CD4-positive, CD25-positive, alpha-beta regulatory T cell (primary cell): ENCODE measurements at regions not wholly inside any gene's neighbourhood (a gene's known extent, or its start where the extent isn't known, plus 50 kb on each side); places are given as distances from the start of the nearest gene placed in this dataset.

Experiments used
- ATAC-seq, 2 donors: fragments of 150-1000 bp; cut with Tn5 transposase; one replicate each; pipeline ENCODE4 v1.10.0; 2021; ENCODE audit warnings: low read depth in 2 of 2, moderate number of reproducible peaks in 2 of 2, moderate library complexity in 1 of 2
- DNase-seq, 3 donors: peaks; one replicate each; pipeline versions ENCODE4 v3.0.0 to v3.0.0-alpha.2; 2012 to 2022; ENCODE audit warnings: mixed read lengths in 1 of 3
- H3K27ac ChIP-seq: one replicate; pipeline ENCODE4 v1.7.0; 2013; ENCODE audit warnings: mild to moderate bottlenecking, low read length; ENCODE audit not compliant: insufficient read depth, poor library complexity, severe bottlenecking
- H3K27me3 ChIP-seq: one replicate; pipeline ENCODE4 v1.7.0; 2013; ENCODE audit warnings: low read length; ENCODE audit not compliant: control insufficient read depth, insufficient read depth
- H3K36me3 ChIP-seq: one replicate; pipeline ENCODE4 v1.7.0; 2013; ENCODE audit warnings: mild to moderate bottlenecking, low read length, moderate library complexity; ENCODE audit not compliant: control insufficient read depth, insufficient read depth
- H3K4me1 ChIP-seq: 2 replicates; pipeline ENCODE4 v1.7.0; 2013; ENCODE audit warnings: mild to moderate bottlenecking, low read length; ENCODE audit not compliant: insufficient read depth, control insufficient read depth, poor library complexity, severe bottlenecking
- H3K4me3 ChIP-seq: one replicate; pipeline ENCODE4 v1.7.0; 2013; ENCODE audit warnings: low read depth, mild to moderate bottlenecking, low read length, moderate library complexity
- H3K9me3 ChIP-seq, 2 experiments: 1 replicate in 1 of 2; 2 replicates in 1 of 2; pipeline ENCODE4 v1.7.0; 2013; ENCODE audit warnings: low read length in 2 of 2, mild to moderate bottlenecking in 1 of 2, moderate library complexity in 1 of 2; ENCODE audit not compliant: control insufficient read depth in 2 of 2
- H3K27ac Mint-ChIP-seq, 3 donors: one replicate each; pipeline ENCODE4 v1.8.0; 2020 to 2022; ENCODE audit warnings: mild to moderate bottlenecking in 3 of 3, mixed read lengths in 3 of 3, moderate library complexity in 2 of 3
- H3K27me3 Mint-ChIP-seq: one replicate; pipeline ENCODE4 v1.8.0; 2022; ENCODE audit warnings: mild to moderate bottlenecking, mixed read lengths
- H3K36me3 Mint-ChIP-seq: one replicate; pipeline ENCODE4 v1.8.0; 2020; ENCODE audit warnings: mixed read lengths
- H3K4me1 Mint-ChIP-seq, 4 donors: one replicate each; pipeline ENCODE4 v1.8.0; 2020 to 2022; ENCODE audit warnings: mixed read lengths in 4 of 4, mild to moderate bottlenecking in 1 of 4
- H3K4me3 Mint-ChIP-seq, 4 donors: one replicate each; pipeline ENCODE4 v1.8.0; 2020 to 2022; ENCODE audit warnings: mild to moderate bottlenecking in 4 of 4, mixed read lengths in 4 of 4, moderate library complexity in 3 of 4
- H3K9me3 Mint-ChIP-seq, 7 donors: one replicate each; pipeline ENCODE4 v1.8.0; 2020 to 2022; ENCODE audit warnings: mixed read lengths in 7 of 7, mild to moderate bottlenecking in 3 of 7, moderate library complexity in 2 of 7

DNA sequence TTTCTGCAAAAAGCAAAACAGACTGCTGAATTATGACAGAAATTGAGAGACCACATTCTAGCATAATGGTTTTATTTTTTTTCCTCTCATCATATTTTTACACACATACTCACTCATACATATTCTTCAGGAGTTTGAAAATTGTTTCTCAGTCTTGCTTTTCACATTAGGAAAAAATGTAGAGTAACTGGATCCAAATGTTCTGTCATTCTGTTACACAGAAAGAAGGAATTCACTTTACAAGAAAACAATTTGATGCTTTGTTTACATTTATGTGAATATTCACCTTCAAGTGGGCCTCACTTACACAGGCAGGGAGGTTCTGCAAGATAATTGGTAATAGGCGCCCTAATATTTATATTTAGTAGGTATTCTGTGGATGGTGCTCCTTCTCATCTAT is 82.0 kb downstream of the ARL4A start:
- Mint-ChIP-seq H3K27ac (no peak overlapping the region), H3K4me1 (no peaks in the 10 kb centered on the region), H3K9me3 (peaks cover 0 to 2% (median 0%) of the 10 kb centered on the region in 7 donors), H3K4me3 (no peak overlapping the region), H3K36me3 (no peaks in the 10 kb centered on the region), H3K27me3 (peaks cover 4% of the 10 kb centered on the region)
- H3K4me1 ChIP-seq, result no peaks in the 10 kb centered on the region
- H3K36me3 ChIP-seq, result no peaks in the 10 kb centered on the region
- H3K9me3 ChIP-seq, result no peaks in the 10 kb centered on the region
- ATAC-seq (no peak), DNase-seq (no peak)
- H3K27me3 ChIP-seq, result no peaks in the 10 kb centered on the region
- no peak overlapping the region for H3K4me3 ChIP-seq
- H3K27ac ChIP-seq, result no peak overlapping the region

DNA sequence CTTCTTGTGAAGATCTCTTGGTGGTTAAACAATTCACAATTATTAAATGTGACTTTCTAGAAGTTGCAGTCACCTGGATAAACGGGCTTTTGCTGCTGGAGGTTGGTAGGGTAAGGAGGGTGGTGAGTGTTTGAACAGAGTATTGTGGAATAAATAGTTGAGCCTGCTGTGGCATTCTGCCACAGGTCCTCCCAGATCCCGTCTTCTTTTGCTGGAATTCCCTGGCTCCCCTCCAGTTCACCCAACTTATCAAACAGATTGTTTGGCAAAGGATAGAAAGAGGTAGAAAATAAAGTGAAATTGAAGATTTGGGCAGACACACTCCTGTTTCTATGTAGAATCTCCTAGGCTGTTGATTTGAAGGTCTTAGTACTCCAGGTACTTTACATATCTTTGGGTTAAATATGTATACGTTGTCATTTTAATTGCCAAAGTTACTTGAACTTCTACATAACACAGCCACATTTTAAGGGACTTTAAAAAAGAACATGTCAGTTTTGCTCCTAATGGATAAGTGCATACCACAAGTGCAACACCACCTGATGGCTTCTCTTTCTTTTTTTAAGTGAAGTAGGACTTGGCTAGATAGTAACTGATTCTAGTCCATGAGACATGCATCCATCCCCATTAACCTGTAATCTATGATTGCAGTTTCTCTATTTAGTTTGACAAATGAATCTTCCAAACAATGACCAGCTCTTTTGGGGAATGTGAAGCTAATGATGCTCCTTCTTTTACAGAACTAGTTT is 83.0 kb downstream of the ARL4A start:
- H3K4me3 Mint-ChIP-seq, result no peak overlapping the region

DNA sequence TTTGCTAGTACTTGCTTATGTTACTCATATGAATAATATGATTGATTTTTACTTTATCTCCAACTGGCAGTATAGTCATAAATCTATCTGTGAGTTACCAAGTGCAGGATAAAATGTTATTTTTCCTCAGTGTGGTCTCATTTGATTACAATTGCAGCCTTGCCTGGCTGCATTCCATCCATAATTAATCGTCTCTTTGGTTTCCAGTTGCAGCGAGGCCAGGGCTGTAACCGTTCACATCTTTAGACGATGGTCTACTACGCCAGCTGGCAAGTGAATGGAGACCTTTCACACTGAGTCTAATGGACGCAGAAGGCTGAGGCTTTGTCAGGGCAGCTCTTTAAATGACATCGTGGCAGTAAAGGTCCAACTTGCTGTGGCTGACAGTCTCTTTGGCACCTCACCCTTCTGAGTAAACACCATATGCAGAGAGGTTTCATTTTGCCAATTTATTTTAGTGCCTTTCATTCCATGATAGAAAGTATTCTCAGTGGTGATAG is 84.0 kb downstream of the ARL4A start:
- H3K27me3 Mint-ChIP-seq, result peaks cover 4% of the 10 kb centered on the region
- no peaks in the 10 kb centered on the region for H3K4me1 Mint-ChIP-seq
- no peak for ATAC-seq
- no peaks in the 10 kb centered on the region for H3K9me3 ChIP-seq
- H3K27ac Mint-ChIP-seq, result no peak overlapping the region
- H3K27ac ChIP-seq, result no peak overlapping the region
- H3K4me1 ChIP-seq, result no peaks in the 10 kb centered on the region
- no peaks in the 10 kb centered on the region for H3K36me3 ChIP-seq
- H3K9me3 Mint-ChIP-seq, result peaks cover 0 to 2% (median 0%) of the 10 kb centered on the region in 7 donors
- H3K4me3 ChIP-seq, result no peak overlapping the region
- no peaks in the 10 kb centered on the region for H3K27me3 ChIP-seq
- H3K4me3 Mint-ChIP-seq, result no peak overlapping the region
- H3K36me3 Mint-ChIP-seq, result no peaks in the 10 kb centered on the region
- DNase-seq, result no peak

More for the DNA sequence above, 83.0 kb downstream of the ARL4A start:
- H3K9me3 ChIP-seq, result no peaks in the 10 kb centered on the region
- Mint-ChIP-seq H3K36me3 (no peaks in the 10 kb centered on the region), H3K27me3 (peaks cover 4% of the 10 kb centered on the region), H3K9me3 (peaks cover 0 to 2% (median 0%) of the 10 kb centered on the region in 7 donors), H3K27ac (no peak overlapping the region), H3K4me1 (no peaks in the 10 kb centered on the region)
- no peak for ATAC-seq
- H3K4me3 ChIP-seq, result no peak overlapping the region
- H3K36me3 ChIP-seq, result no peaks in the 10 kb centered on the region
- H3K27me3 ChIP-seq, result no peaks in the 10 kb centered on the region
- no peak overlapping the region for H3K27ac ChIP-seq
- H3K4me1 ChIP-seq, result no peaks in the 10 kb centered on the region
- DNase-seq, result no peak

DNA sequence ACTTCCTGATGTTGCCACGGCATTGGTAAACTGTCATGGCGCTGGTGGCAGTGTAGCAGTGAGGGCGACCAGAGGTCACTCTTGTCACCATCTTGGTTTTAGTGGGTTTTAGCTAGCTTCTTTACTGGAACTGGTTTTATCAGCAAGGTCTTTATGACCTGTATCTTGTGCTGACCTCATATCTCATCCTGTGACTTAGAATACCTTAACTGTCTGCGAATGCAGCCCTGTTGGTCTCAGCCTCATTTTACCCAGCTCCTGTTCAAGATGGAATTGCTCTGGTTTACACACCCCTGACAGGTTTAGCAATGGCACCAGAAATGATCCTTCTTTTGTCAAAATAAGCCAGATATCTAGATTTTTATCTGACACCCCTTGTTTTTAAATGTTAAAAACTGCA is 85.3 kb downstream of the ARL4A start:
- H3K4me1 ChIP-seq, result no peaks in the 10 kb centered on the region
- no peaks in the 10 kb centered on the region for H3K36me3 ChIP-seq
- no peaks in the 10 kb centered on the region for H3K27me3 ChIP-seq
- H3K4me3 ChIP-seq, result no peak overlapping the region
- no peak for ATAC-seq
- Mint-ChIP-seq H3K27me3 (peaks cover 4% of the 10 kb centered on the region), H3K9me3 (no peaks in the 10 kb centered on the region), H3K27ac (no peak overlapping the region), H3K4me3 (no peak overlapping the region), H3K36me3 (no peaks in the 10 kb centered on the region), H3K4me1 (no peaks in the 10 kb centered on the region)
- H3K27ac ChIP-seq, result no peak overlapping the region
- H3K9me3 ChIP-seq, result no peaks in the 10 kb centered on the region
- no peak for DNase-seq

DNA sequence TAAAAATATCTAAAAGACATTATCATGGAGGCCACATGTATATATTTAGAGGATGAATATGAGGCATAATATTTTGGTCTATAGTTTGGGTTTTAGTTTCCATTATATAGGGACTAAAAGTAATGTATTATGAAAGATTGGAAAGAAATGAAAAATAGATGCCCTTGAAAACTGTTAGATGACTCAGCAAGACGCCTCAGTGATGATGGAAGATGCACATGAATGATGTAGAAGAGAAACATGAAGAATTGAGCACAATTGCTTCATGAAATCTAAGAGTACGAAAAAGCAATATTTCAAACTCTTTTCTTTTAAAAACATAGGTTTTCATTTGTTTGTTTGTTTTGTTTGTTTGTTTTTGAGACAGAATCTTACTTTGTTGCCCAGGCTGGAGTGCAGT is 89.8 kb downstream of the ARL4A start:
- no peaks in the 10 kb centered on the region for H3K27me3 Mint-ChIP-seq
- Histone ChIP-seq H3K27me3 (no peaks in the 10 kb centered on the region), H3K36me3 (no peaks in the 10 kb centered on the region), H3K9me3 (no peaks in the 10 kb centered on the region), H3K27ac (no peak overlapping the region), H3K4me3 (no peak overlapping the region), H3K4me1 (no peaks in the 10 kb centered on the region)
- no peak for DNase-seq
- no peak for ATAC-seq
- H3K4me1 Mint-ChIP-seq, result no peaks in the 10 kb centered on the region
- H3K27ac Mint-ChIP-seq, result no peak overlapping the region
- H3K36me3 Mint-ChIP-seq, result no peaks in the 10 kb centered on the region
- H3K4me3 Mint-ChIP-seq, result no peak overlapping the region
- H3K9me3 Mint-ChIP-seq, result peaks cover 0 to 1% (median 0%) of the 10 kb centered on the region in 7 donors

GRCh38 chr7:12779947-12780346 is 92.5 kb downstream of the ARL4A start:
- no peaks in the 10 kb centered on the region for H3K9me3 ChIP-seq
- Mint-ChIP-seq H3K4me1 (no peaks in the 10 kb centered on the region), H3K9me3 (peaks cover 0 to 1% (median 0%) of the 10 kb centered on the region in 7 donors), H3K27me3 (no peaks in the 10 kb centered on the region), H3K36me3 (no peaks in the 10 kb centered on the region), H3K4me3 (no peak overlapping the region), H3K27ac (no peak overlapping the region)
- DNase-seq, result no peak
- no peak overlapping the region for H3K27ac ChIP-seq
- no peak overlapping the region for H3K4me3 ChIP-seq
- no peaks in the 10 kb centered on the region for H3K4me1 ChIP-seq
- no peaks in the 10 kb centered on the region for H3K36me3 ChIP-seq
- H3K27me3 ChIP-seq, result no peaks in the 10 kb centered on the region
- no peak for ATAC-seq

- Histone ChIP-seq H3K27ac (no peak overlapping the region), H3K27me3 (no peaks in the 10 kb centered on the region), H3K4me3 (no peak overlapping the region), H3K36me3 (no peaks in the 10 kb centered on the region), H3K4me1 (no peaks in the 10 kb centered on the region), H3K9me3 (no peaks in the 10 kb centered on the region)
- no peaks in the 10 kb centered on the region for H3K4me1 Mint-ChIP-seq
- H3K9me3 Mint-ChIP-seq, result peaks cover 0 to 1% (median 0%) of the 10 kb centered on the region in 7 donors
- ATAC-seq, result no peak
- H3K27me3 Mint-ChIP-seq, result no peaks in the 10 kb centered on the region
- DNase-seq, result no peak
- H3K36me3 Mint-ChIP-seq, result no peaks in the 10 kb centered on the region
- H3K27ac Mint-ChIP-seq, result no peak overlapping the region
- no peak overlapping the region for H3K4me3 Mint-ChIP-seq
Observed at GRCh38 chr7:12783421-12784095, 96.1 kb downstream of the ARL4A start.

DNA sequence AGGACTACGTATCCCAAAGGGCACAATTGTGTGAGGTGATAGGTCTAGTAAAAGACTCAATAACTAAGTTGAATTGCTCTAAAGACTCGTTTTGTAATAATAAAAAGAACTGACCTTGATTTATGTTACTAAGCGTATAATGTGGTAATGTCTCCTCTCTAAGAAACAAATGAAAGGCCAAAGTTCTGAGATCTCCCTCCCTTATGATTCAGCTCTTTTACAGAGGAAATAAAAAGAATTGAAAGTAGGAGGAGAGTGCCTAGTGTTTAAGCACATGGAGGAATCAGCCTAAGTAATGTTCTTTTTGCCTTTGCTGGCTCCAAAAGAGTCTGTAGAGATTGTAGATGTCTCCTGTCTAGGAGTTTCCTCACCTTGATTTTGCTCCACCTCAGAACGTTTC is 98.0 kb downstream of the ARL4A start:
- DNase-seq, result no peak
- H3K4me3 ChIP-seq, result no peak overlapping the region
- no peaks in the 10 kb centered on the region for H3K4me1 ChIP-seq
- no peaks in the 10 kb centered on the region for H3K4me1 Mint-ChIP-seq
- no peaks in the 10 kb centered on the region for H3K27me3 Mint-ChIP-seq
- peaks cover 0 to 1% (median 0%) of the 10 kb centered on the region in 7 donors for H3K9me3 Mint-ChIP-seq
- H3K27ac Mint-ChIP-seq, result no peak overlapping the region
- no peak for ATAC-seq
- no peaks in the 10 kb centered on the region for H3K36me3 Mint-ChIP-seq
- no peaks in the 10 kb centered on the region for H3K36me3 ChIP-seq
- H3K27me3 ChIP-seq, result no peaks in the 10 kb centered on the region
- no peak overlapping the region for H3K27ac ChIP-seq
- no peak overlapping the region for H3K4me3 Mint-ChIP-seq
- H3K9me3 ChIP-seq, result no peaks in the 10 kb centered on the region
